ENCODE measurements at regions not wholly inside any gene's neighbourhood (a gene's known extent, or its start where the extent isn't known, plus 50 kb on each side); places are given as distances from the start of the nearest gene placed in this dataset.

GRCh38 chr7:89994483-89994882, 159.8 kb upstream of the STEAP1 start:
- WGBS, 2 donors: 77 to 80% methylated on average over 1 of the region's 1 CpG
- intact Hi-C loops (cut with DNase I; ENCODE audit: low total_unique reads): no loop called here
- no peak for TF ChIP-seq POLR2A (IDR thresholded peaks at IDR 0.05)
- no peak for TF ChIP-seq CTCF (IDR thresholded peaks at IDR 0.05)
- DNase-seq (ENCODE audit: low spot score in 2 of 2): no peak
- no peak overlapping the region for H3K4me3 ChIP-seq (ENCODE audit: low read depth, poor library complexity, severe bottlenecking)

- intact Hi-C loops (cut with DNase I; ENCODE audit: low total_unique reads): no loop called here
- H3K4me3 ChIP-seq (ENCODE audit: low read depth, poor library complexity, severe bottlenecking): no peak overlapping the region
- DNase-seq (ENCODE audit: low spot score in 2 of 2): no peak
- TF ChIP-seq POLR2A (IDR thresholded peaks at IDR 0.05) (no peak), CTCF (IDR thresholded peaks at IDR 0.05) (no peak)
- WGBS, 2 donors: 69 to 80% methylated on average over 2 of the region's 2 CpGs
These were observed 155.7 kb upstream of the STEAP1 start for GRCh38 chr7:89998554-89998953.

- intact Hi-C loops (cut with DNase I; ENCODE audit: low total_unique reads): no loop called here
- TF ChIP-seq CTCF (IDR thresholded peaks at IDR 0.05) (no peak), POLR2A (IDR thresholded peaks at IDR 0.05) (no peak)
- no peak for DNase-seq (ENCODE audit: low spot score in 2 of 2)
- no peak overlapping the region for H3K4me3 ChIP-seq (ENCODE audit: low read depth, poor library complexity, severe bottlenecking)
- WGBS, 2 donors: 72 to 84% methylated on average over 2 of the region's 2 CpGs
These were observed 148.4 kb upstream of the STEAP1 start for GRCh38 chr7:90005836-90006235.

- TF ChIP-seq POLR2A (IDR thresholded peaks at IDR 0.05): no peak
- no peak for TF ChIP-seq CTCF (IDR thresholded peaks at IDR 0.05)
- H3K4me3 ChIP-seq (ENCODE audit: low read depth, poor library complexity, severe bottlenecking): no peak overlapping the region
- intact Hi-C loops (cut with DNase I; ENCODE audit: low total_unique reads): no loop called here
- 43 to 61% methylated on average over 3 of the region's 3 CpGs for WGBS, 2 donors
- no peak for DNase-seq (ENCODE audit: low spot score in 2 of 2)
These were observed 147.1 kb upstream of the STEAP1 start for GRCh38 chr7:90007001-90007654.

- DNase-seq (ENCODE audit: low spot score in 2 of 2): no peak
- WGBS, 2 donors: 57 to 66% methylated on average over 3 of the region's 3 CpGs
- H3K4me3 ChIP-seq (ENCODE audit: low read depth, poor library complexity, severe bottlenecking): no peak overlapping the region
- TF ChIP-seq CTCF (IDR thresholded peaks at IDR 0.05) (no peak), POLR2A (IDR thresholded peaks at IDR 0.05) (no peak)
- intact Hi-C loops (cut with DNase I; ENCODE audit: low total_unique reads): no loop called here
These were observed 146.4 kb upstream of the STEAP1 start for GRCh38 chr7:90007831-90008230.

GRCh38 chr7:90022213-90022612, 132.1 kb upstream of the STEAP1 start:
- TF ChIP-seq POLR2A (IDR thresholded peaks at IDR 0.05) (no peak), CTCF (IDR thresholded peaks at IDR 0.05) (no peak)
- no peak overlapping the region for H3K4me3 ChIP-seq (ENCODE audit: low read depth, poor library complexity, severe bottlenecking)
- WGBS, 2 donors: 0 to 79% methylated on average over 1 of the region's 1 CpG
- intact Hi-C loops (cut with DNase I; ENCODE audit: low total_unique reads): no loop called here
- DNase-seq (ENCODE audit: low spot score in 2 of 2): no peak
